ENCODE measurements at regions not wholly inside any gene's neighbourhood (a gene's known extent, or its start where the extent isn't known, plus 50 kb on each side); places are given as distances from the start of the nearest gene placed in this dataset.
"Not testable (repeated sequence)": the region's sequence is repeated elsewhere in the genome, so short reads cannot be mapped to it uniquely, and the experiment has no call there.

- not testable (repeated sequence) for TF ChIP-seq CTCF (IDR thresholded peaks at IDR 0.05; ENCODE audit: insufficient read depth, low read length); REST (IDR thresholded peaks at IDR 0.05; ENCODE audit: insufficient replicate concordance, low read depth); POLR2AphosphoS5 (IDR thresholded peaks at IDR 0.05; ENCODE audit: low read depth); GABPA (IDR thresholded peaks at IDR 0.05; ENCODE audit: low read depth); SPI1 (IDR thresholded peaks at IDR 0.05; ENCODE audit: borderline replicate concordance, low read depth)
Measured at GRCh38 chr18:51573886-51574285, 376.4 kb upstream of the MEX3C start.

Measured in HL-60 (cell line).